ENCODE measurements at regions not wholly inside any gene's neighbourhood (a gene's known extent, or its start where the extent isn't known, plus 50 kb on each side); places are given as distances from the start of the nearest gene placed in this dataset.

GRCh38 chr16:85162478-85163277 is 50.4 kb upstream of the CIBAR2 start:
- in situ Hi-C loops (cut with MboI): no loop called here
- Histone ChIP-seq H3K9ac (peak overlapping the region; percentile 42), H3K9me3 (ENCODE audit: low read depth) (no peaks in the 10 kb centered on the region), H3K36me3 (ENCODE audit: low read depth) (no peaks in the 10 kb centered on the region), H3K4me3 (peak overlapping the region; percentile 46), H3K4me2 (ENCODE audit: unreplicated experiment) (peak overlapping the region; percentile 81), H3F3A (ENCODE audit: insufficient read depth) (peaks cover 26% of the 10 kb centered on the region), H3K4me1 (ENCODE audit: insufficient read depth) (peaks cover 28% of the 10 kb centered on the region), H3K79me2 (ENCODE audit: insufficient read depth) (no peaks in the 10 kb centered on the region), H3K27ac (peak overlapping the region; percentile 63), H2AFZ (peak overlapping the region; percentile 43; the same call in 1 of the 2 replicates), H3K27me3 (replicated peaks; ENCODE audit: insufficient read depth) (no peaks in the 10 kb centered on the region), H4K20me1 (ENCODE audit: insufficient read depth) (no peaks in the 10 kb centered on the region), H3K9me2 (ENCODE audit: insufficient read depth) (no peaks in the 10 kb centered on the region)
- WGBS, 2 experiments (ENCODE audit: low coverage in 1 of 2, low lambda C conversion rate in 2 of 2, missing lambda C conversion rate in 2 of 2): 32 to 40% methylated on average over 31 to 36 of the region's 36 CpGs
- TF ChIP-seq EZH2phosphoT487 (IDR thresholded peaks at IDR 0.05; ENCODE audit: insufficient read depth, low read depth) (no peak), EZH2 (IDR thresholded peaks at IDR 0.05; ENCODE audit: insufficient read depth, poor library complexity, severe bottlenecking) (no peak)
- DNase-seq: peak; percentile 95

- no peak overlapping the region for H3K4me2 ChIP-seq (ENCODE audit: unreplicated experiment)
- no peak overlapping the region for H3K27ac ChIP-seq
- in situ Hi-C loops (cut with MboI): no loop called here
- H4K20me1 ChIP-seq (ENCODE audit: insufficient read depth): no peaks in the 10 kb centered on the region
- no peak overlapping the region for H3K9ac ChIP-seq
- WGBS, 2 experiments (ENCODE audit: low coverage in 1 of 2, low lambda C conversion rate in 2 of 2, missing lambda C conversion rate in 2 of 2): 89 to 96% methylated on average over 13 to 22 of the region's 22 CpGs
- no peaks in the 10 kb centered on the region for H3K9me2 ChIP-seq (ENCODE audit: insufficient read depth)
- DNase-seq: no peak
- H3K9me3 ChIP-seq (ENCODE audit: low read depth): no peaks in the 10 kb centered on the region
- peaks cover 25% of the 10 kb centered on the region for H3K4me1 ChIP-seq (ENCODE audit: insufficient read depth)
- no peaks in the 10 kb centered on the region for H3K79me2 ChIP-seq (ENCODE audit: insufficient read depth)
- TF ChIP-seq EZH2 (IDR thresholded peaks at IDR 0.05; ENCODE audit: insufficient read depth, poor library complexity, severe bottlenecking) (no peak), EZH2phosphoT487 (IDR thresholded peaks at IDR 0.05; ENCODE audit: insufficient read depth, low read depth) (no peak)
- no peak overlapping the region for H3K4me3 ChIP-seq
- H3F3A ChIP-seq (ENCODE audit: insufficient read depth): peaks cover 26% of the 10 kb centered on the region
- no peaks in the 10 kb centered on the region for H3K27me3 ChIP-seq (replicated peaks; ENCODE audit: insufficient read depth)
- no peak overlapping the region for H2AFZ ChIP-seq
- no peaks in the 10 kb centered on the region for H3K36me3 ChIP-seq (ENCODE audit: low read depth)
Measured at GRCh38 chr16:85163278-85164112, 51.2 kb upstream of the CIBAR2 start.

DNA sequence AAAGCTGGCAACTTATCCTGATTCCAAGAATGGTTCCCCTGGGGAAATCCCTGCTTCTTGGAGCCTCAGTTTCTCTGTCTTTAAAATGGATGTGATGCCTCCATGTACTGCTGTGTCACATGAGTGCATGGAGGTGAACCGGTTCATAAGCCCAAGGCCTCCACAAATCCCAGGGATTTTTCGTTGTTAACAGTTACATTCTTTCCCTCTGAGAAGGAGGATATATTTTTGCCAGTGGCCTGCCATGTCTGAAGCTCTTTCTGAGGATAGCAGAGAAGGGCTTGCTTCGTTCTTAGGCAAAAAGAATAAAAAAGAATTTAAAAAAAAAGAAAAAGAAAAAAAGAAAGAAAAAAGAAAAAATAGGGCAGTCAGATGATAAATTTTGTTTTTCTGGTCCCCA is 52.2 kb upstream of the CIBAR2 start:
- Histone ChIP-seq H2AFZ (no peak overlapping the region), H3K4me3 (no peak overlapping the region), H3K4me1 (ENCODE audit: insufficient read depth) (peaks cover 25% of the 10 kb centered on the region), H3K27ac (no peak overlapping the region), H4K20me1 (ENCODE audit: insufficient read depth) (no peaks in the 10 kb centered on the region), H3K79me2 (ENCODE audit: insufficient read depth) (no peaks in the 10 kb centered on the region), H3K36me3 (ENCODE audit: low read depth) (no peaks in the 10 kb centered on the region), H3K27me3 (replicated peaks; ENCODE audit: insufficient read depth) (no peaks in the 10 kb centered on the region), H3F3A (ENCODE audit: insufficient read depth) (peaks cover 26% of the 10 kb centered on the region), H3K9me3 (ENCODE audit: low read depth) (no peaks in the 10 kb centered on the region), H3K4me2 (ENCODE audit: unreplicated experiment) (no peak overlapping the region), H3K9me2 (ENCODE audit: insufficient read depth) (no peaks in the 10 kb centered on the region), H3K9ac (no peak overlapping the region)
- DNase-seq: no peak
- in situ Hi-C loops (cut with MboI): no loop called here
- TF ChIP-seq EZH2 (IDR thresholded peaks at IDR 0.05; ENCODE audit: insufficient read depth, poor library complexity, severe bottlenecking) (no peak), EZH2phosphoT487 (IDR thresholded peaks at IDR 0.05; ENCODE audit: insufficient read depth, low read depth) (no peak)
- 79 to 80% methylated on average over 3 of the region's 3 CpGs for WGBS, 2 experiments (ENCODE audit: low coverage in 1 of 2, low lambda C conversion rate in 2 of 2, missing lambda C conversion rate in 2 of 2)

GRCh38 chr16:85164838-85165516 is 52.7 kb upstream of the CIBAR2 start:
- H3F3A ChIP-seq (ENCODE audit: insufficient read depth): peaks cover 26% of the 10 kb centered on the region
- 70 to 74% methylated on average over 12 of the region's 12 CpGs for WGBS, 2 experiments (ENCODE audit: low coverage in 1 of 2, low lambda C conversion rate in 2 of 2, missing lambda C conversion rate in 2 of 2)
- peaks cover 4% of the 10 kb centered on the region for H3K79me2 ChIP-seq (ENCODE audit: insufficient read depth)
- H3K9me2 ChIP-seq (ENCODE audit: insufficient read depth): no peaks in the 10 kb centered on the region
- H3K4me2 ChIP-seq (ENCODE audit: unreplicated experiment): no peak overlapping the region
- no peaks in the 10 kb centered on the region for H3K27me3 ChIP-seq (replicated peaks; ENCODE audit: insufficient read depth)
- H2AFZ ChIP-seq: no peak overlapping the region
- TF ChIP-seq EZH2 (IDR thresholded peaks at IDR 0.05; ENCODE audit: insufficient read depth, poor library complexity, severe bottlenecking) (no peak), EZH2phosphoT487 (IDR thresholded peaks at IDR 0.05; ENCODE audit: insufficient read depth, low read depth) (no peak)
- no peak overlapping the region for H3K4me3 ChIP-seq
- peaks cover 25% of the 10 kb centered on the region for H3K4me1 ChIP-seq (ENCODE audit: insufficient read depth)
- no peaks in the 10 kb centered on the region for H4K20me1 ChIP-seq (ENCODE audit: insufficient read depth)
- DNase-seq: no peak
- in situ Hi-C loops (cut with MboI): no loop called here
- no peak overlapping the region for H3K27ac ChIP-seq
- H3K9me3 ChIP-seq (ENCODE audit: low read depth): no peaks in the 10 kb centered on the region
- no peak overlapping the region for H3K9ac ChIP-seq
- no peaks in the 10 kb centered on the region for H3K36me3 ChIP-seq (ENCODE audit: low read depth)
